Type B pancreatic cell (in vitro differentiated cells): ENCODE measurements at regions not wholly inside any gene's neighbourhood (a gene's known extent, or its start where the extent isn't known, plus 50 kb on each side); places are given as distances from the start of the nearest gene placed in this dataset.

Experiments
- DNase-seq: peaks from one replicate; pipeline ENCODE4 v3.0.0; 2021; ENCODE audit warnings: mixed read lengths; ENCODE audit not compliant: unreplicated experiment; ENCODE audit errors: extremely low spot score
- H3K27ac Mint-ChIP-seq: 2 replicates; pipeline ENCODE4 v1.8.0; 2021; ENCODE audit warnings: mild to moderate bottlenecking, mixed read lengths
- H3K27me3 Mint-ChIP-seq: 2 replicates; pipeline ENCODE4 v1.8.0; 2021; ENCODE audit warnings: mixed read lengths
- H3K36me3 Mint-ChIP-seq: 2 replicates; pipeline ENCODE4 v1.8.0; 2021; ENCODE audit warnings: mixed read lengths
- H3K4me1 Mint-ChIP-seq: one replicate; pipeline ENCODE4 v1.8.0; 2021; ENCODE audit warnings: mixed read lengths; ENCODE audit not compliant: unreplicated experiment
- H3K4me3 Mint-ChIP-seq: 2 replicates; pipeline ENCODE4 v1.8.0; 2021; ENCODE audit warnings: mild to moderate bottlenecking, mixed read lengths
- H3K9me3 Mint-ChIP-seq: 2 replicates; pipeline ENCODE4 v1.8.0; 2021; ENCODE audit warnings: mixed read lengths
- CTCF ChIP-seq: fragments of 200-600 bp; sonication (generic); conservative IDR thresholded peaks from 2 replicates; pipeline ENCODE4 v1.5.0; 2021; ENCODE audit warnings: antibody characterized with exemption, mild to moderate bottlenecking

- DNase-seq, result no peak
- Mint-ChIP-seq H3K4me3 (no peak overlapping the region), H3K27ac (no peak overlapping the region), H3K4me1 (no peaks in the 10 kb centered on the region), H3K27me3 (no peaks in the 10 kb centered on the region), H3K36me3 (no peaks in the 10 kb centered on the region), H3K9me3 (peaks cover 5% of the 10 kb centered on the region)
- TF ChIP-seq CTCF, result no peak
Measured at GRCh38 chr9:82729991-82730589, 332.9 kb downstream of the RASEF start.

DNA sequence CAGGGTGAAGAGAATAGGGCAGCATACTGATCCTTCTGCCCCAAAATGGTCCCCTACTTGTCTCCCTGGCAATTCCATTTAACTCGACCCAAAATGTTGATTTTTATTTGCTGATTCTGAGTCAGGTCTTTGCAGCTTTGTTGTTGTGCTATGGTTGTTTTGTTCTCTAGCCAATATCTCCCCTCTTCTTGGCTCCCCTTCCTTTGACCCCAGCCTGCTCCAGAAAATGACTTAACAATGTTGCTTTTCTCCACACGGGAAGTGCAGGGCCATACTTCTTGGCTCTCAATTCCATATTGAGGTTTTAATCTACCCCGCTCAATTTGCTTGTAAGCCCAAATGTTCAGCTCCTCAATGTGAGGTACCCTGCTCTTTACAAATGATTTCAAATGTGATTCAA, 330.0 kb downstream of the RASEF start:
- no peak overlapping the region for H3K27ac Mint-ChIP-seq
- no peaks in the 10 kb centered on the region for H3K27me3 Mint-ChIP-seq
- TF ChIP-seq CTCF, result no peak
- DNase-seq, result no peak
- H3K4me3 Mint-ChIP-seq, result no peak overlapping the region
- H3K4me1 Mint-ChIP-seq, result no peaks in the 10 kb centered on the region
- peaks cover 5% of the 10 kb centered on the region for H3K9me3 Mint-ChIP-seq
- H3K36me3 Mint-ChIP-seq, result no peaks in the 10 kb centered on the region

- DNase-seq, result no peak
- no peak for TF ChIP-seq CTCF
- Mint-ChIP-seq H3K27me3 (no peaks in the 10 kb centered on the region), H3K4me3 (no peak overlapping the region), H3K27ac (no peak overlapping the region), H3K9me3 (peaks cover 3% of the 10 kb centered on the region), H3K36me3 (no peaks in the 10 kb centered on the region), H3K4me1 (no peaks in the 10 kb centered on the region)
Measured at GRCh38 chr9:82736126-82736525, 326.8 kb downstream of the RASEF start.

DNA sequence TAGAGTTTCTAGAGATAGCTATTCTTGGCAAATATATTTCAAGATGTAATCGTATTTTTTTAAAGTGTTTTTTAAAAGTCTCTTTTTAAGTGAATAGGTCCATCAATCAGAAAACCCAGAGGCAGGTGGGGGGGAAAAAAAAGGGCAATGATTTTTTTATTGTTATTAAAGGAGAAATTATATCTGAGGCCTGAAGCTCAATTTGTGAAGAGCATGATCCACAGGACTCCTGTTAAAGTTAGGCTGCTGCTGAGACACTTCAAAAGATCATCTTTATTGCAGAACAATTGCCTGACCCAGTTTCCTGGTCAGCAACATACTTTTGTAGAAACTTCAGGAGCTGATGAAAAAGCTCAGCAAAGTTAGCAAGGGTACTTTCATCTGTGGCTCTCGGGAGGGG, 326.2 kb downstream of the RASEF start:
- H3K9me3 Mint-ChIP-seq, result peaks cover 3% of the 10 kb centered on the region
- no peak overlapping the region for H3K4me3 Mint-ChIP-seq
- H3K27ac Mint-ChIP-seq, result no peak overlapping the region
- no peaks in the 10 kb centered on the region for H3K27me3 Mint-ChIP-seq
- TF ChIP-seq CTCF, result no peak
- H3K36me3 Mint-ChIP-seq, result no peaks in the 10 kb centered on the region
- no peaks in the 10 kb centered on the region for H3K4me1 Mint-ChIP-seq
- no peak for DNase-seq

DNA sequence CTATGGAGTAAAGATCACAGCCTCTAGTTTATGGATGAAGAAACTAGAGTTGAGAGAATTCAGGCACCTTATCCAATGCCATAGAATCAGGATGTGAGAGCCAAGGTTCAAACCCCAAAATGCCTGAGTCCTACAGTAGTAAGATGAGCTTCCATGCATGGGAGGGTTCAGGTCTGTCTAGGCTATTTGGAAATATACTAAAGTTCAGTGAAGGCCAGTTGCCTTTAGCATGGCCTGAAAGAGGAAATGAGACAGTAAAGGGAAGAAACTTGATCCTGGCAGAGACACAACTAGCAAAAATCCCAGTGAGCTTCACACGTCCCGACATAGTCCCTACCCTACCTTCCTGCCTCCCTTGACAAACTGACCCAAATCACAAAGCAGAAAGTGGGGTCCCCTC, 317.0 kb downstream of the RASEF start:
- H3K36me3 Mint-ChIP-seq, result no peaks in the 10 kb centered on the region
- H3K4me3 Mint-ChIP-seq, result no peak overlapping the region
- no peak for TF ChIP-seq CTCF
- peaks cover 3% of the 10 kb centered on the region for H3K9me3 Mint-ChIP-seq
- H3K27me3 Mint-ChIP-seq, result no peaks in the 10 kb centered on the region
- DNase-seq, result no peak
- H3K4me1 Mint-ChIP-seq, result peaks cover 4% of the 10 kb centered on the region
- H3K27ac Mint-ChIP-seq, result no peak overlapping the region

DNA sequence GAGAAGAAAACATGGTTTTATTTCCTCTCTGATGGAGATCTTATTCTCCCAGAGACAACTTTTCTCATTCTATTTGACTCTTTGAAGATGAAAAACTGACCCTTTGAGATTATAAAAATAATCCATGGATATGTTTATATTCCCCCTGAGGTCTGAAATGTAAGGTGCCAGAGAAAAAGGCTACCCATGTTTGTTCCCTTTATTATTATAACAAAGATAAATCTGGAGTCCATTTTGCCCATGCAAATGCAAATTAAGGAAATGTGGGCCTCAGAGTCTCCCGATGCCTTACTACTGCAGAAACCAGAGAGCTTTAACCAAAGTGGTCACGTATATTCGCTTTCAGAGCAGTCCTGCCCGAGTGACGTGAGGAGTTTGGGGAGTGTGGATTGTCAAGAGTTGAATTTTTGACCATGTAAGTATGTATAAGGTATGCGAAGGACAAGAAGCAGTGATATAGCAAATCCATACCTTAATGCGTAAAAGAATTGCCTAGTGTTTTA, 312.5 kb downstream of the RASEF start:
- Mint-ChIP-seq H3K4me3 (no peak overlapping the region), H3K4me1 (peaks cover 4% of the 10 kb centered on the region), H3K27ac (no peak overlapping the region), H3K9me3 (no peaks in the 10 kb centered on the region), H3K36me3 (no peaks in the 10 kb centered on the region), H3K27me3 (no peaks in the 10 kb centered on the region)
- DNase-seq, result no peak
- TF ChIP-seq CTCF, result no peak
